Ishikawa (cell line): ENCODE measurements at regions not wholly inside any gene's neighbourhood (a gene's known extent, or its start where the extent isn't known, plus 50 kb on each side); places are given as distances from the start of the nearest gene placed in this dataset.

Experiments
- CEBPB ChIP-seq: IDR thresholded peaks from 2 replicates; pipeline ENCODE4 v1.6.1; 2012
- CREB1 ChIP-seq: IDR thresholded peaks from 2 replicates; pipeline ENCODE4 v1.6.1; 2012; ENCODE audit warnings: low read depth
- EGR1 ChIP-seq: IDR thresholded peaks from 2 replicates; pipeline ENCODE4 v1.6.1; 2012
- EP300 ChIP-seq: IDR thresholded peaks from 2 replicates; pipeline ENCODE4 v1.6.1; 2012; ENCODE audit warnings: borderline replicate concordance
- FOXM1 ChIP-seq: IDR thresholded peaks from 2 replicates; pipeline ENCODE4 v1.6.1; 2012; ENCODE audit warnings: low read depth, borderline replicate concordance
- MAX ChIP-seq: IDR thresholded peaks from 2 replicates; pipeline ENCODE4 v1.6.1; 2012
- NFIC ChIP-seq: IDR thresholded peaks from 2 replicates; pipeline ENCODE4 v1.6.1; 2012
- RAD21 ChIP-seq: IDR thresholded peaks from 2 replicates; pipeline ENCODE4 v1.6.1; 2012; ENCODE audit warnings: low read depth
- REST ChIP-seq: IDR thresholded peaks from 2 replicates; pipeline ENCODE4 v1.6.1; 2012; ENCODE audit warnings: low read depth, mild to moderate bottlenecking
- TAF1 ChIP-seq: IDR thresholded peaks from 2 replicates; pipeline ENCODE4 v1.6.1; 2012; ENCODE audit warnings: low read depth, mild to moderate bottlenecking
- TCF12 ChIP-seq: IDR thresholded peaks from 2 replicates; pipeline ENCODE4 v1.6.1; 2012; ENCODE audit warnings: low read depth
- TEAD4 ChIP-seq: IDR thresholded peaks from 2 replicates; pipeline ENCODE4 v1.6.1; 2012
- YY1 ChIP-seq: IDR thresholded peaks from 2 replicates; pipeline ENCODE4 v1.6.1; 2012; ENCODE audit warnings: low read depth
- ZBTB7A ChIP-seq: IDR thresholded peaks from 2 replicates; pipeline ENCODE4 v1.6.1; 2012; ENCODE audit warnings: low read depth
- TF ChIP-seq, protein P1 (sequence below): IDR thresholded peaks from 2 replicates; pipeline ENCODE4 v1.6.1; 2012

GRCh38 chr2:239598011-239598731, 197.4 kb upstream of the HDAC4 start:
- TF ChIP-seq YY1 = no peak
- no peak for TF ChIP-seq MAX
- TF ChIP-seq RAD21 = no peak
- TF ChIP-seq REST = no peak
- TF ChIP-seq EGR1 = no peak
- no peak for TF ChIP-seq FOXM1
- TF ChIP-seq ZBTB7A = no peak
- TF ChIP-seq CREB1 = no peak
- no peak for TF ChIP-seq EP300
- TF ChIP-seq CEBPB = no peak
- TF ChIP-seq NFIC = no peak
- no peak for TF ChIP-seq TEAD4
- no peak for TF ChIP-seq TAF1
- TF ChIP-seq, protein P1, sequence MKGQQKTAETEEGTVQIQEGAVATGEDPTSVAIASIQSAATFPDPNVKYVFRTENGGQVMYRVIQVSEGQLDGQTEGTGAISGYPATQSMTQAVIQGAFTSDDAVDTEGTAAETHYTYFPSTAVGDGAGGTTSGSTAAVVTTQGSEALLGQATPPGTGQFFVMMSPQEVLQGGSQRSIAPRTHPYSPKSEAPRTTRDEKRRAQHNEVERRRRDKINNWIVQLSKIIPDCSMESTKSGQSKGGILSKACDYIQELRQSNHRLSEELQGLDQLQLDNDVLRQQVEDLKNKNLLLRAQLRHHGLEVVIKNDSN = no peak
- no peak for TF ChIP-seq TCF12

DNA sequence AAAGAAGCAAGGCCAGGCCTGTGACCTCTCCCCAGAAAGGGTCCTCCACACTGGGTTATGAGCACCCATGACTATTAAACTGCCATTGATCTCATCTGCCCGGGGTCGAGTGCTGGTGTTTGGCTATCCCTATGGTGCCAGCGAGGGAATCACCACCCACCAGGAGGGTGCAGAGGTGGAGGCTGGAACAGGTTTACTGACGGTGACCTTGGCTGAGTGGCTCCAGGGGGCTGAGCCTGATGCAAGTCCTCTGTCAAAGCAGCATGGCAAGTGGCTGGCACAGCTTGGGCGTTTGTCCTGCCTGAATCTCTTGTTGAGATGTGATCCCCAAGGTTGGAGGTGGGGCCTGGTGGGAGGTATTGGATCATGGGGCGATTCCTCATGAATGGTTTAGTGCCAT, 196.4 kb upstream of the HDAC4 start:
- TF ChIP-seq CEBPB = no peak
- TF ChIP-seq EGR1 = no peak
- TF ChIP-seq FOXM1 = no peak
- TF ChIP-seq EP300 = no peak
- no peak for TF ChIP-seq ZBTB7A
- no peak for TF ChIP-seq TAF1
- TF ChIP-seq MAX = no peak
- TF ChIP-seq, protein P1 = no peak
- no peak for TF ChIP-seq TCF12
- no peak for TF ChIP-seq TEAD4

GRCh38 chr2:239596792-239597191, 196.0 kb upstream of the HDAC4 start:
- no peak for TF ChIP-seq REST
- TF ChIP-seq NFIC = no peak
- no peak for TF ChIP-seq YY1
- no peak for TF ChIP-seq FOXM1
- no peak for TF ChIP-seq RAD21
- no peak for TF ChIP-seq MAX
- TF ChIP-seq ZBTB7A = no peak
- TF ChIP-seq TAF1 = no peak
- no peak for TF ChIP-seq EP300
- TF ChIP-seq CREB1 = no peak
- no peak for TF ChIP-seq TEAD4
- TF ChIP-seq, protein P1 = no peak
- TF ChIP-seq EGR1 = no peak

DNA sequence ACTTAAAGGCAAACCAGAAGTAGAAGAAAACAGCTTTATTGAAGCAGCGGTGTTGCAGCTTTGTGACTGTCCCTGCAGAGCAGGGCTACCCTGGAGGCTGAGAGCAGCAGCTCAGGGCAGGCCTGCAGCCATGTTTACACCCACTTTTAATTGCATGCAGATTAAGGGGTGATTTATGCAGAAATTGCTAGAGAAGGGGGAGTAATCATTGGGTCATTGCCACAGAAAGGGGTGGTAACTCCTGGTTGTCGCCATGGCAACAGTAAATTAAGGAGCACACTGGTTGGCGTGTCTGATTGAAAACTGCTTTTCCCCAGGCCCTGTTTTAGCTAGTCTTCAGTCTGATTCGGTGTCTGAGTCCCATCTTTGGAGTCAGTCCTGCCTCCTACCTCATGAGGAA, 195.4 kb upstream of the HDAC4 start:
- no peak for TF ChIP-seq NFIC
- no peak for TF ChIP-seq YY1

GRCh38 chr2:239595726-239596125, 194.9 kb upstream of the HDAC4 start:
- no peak for TF ChIP-seq CREB1
- TF ChIP-seq, protein P1 = no peak
